HepG2 (cell line): ENCODE measurements at regions not wholly inside any gene's neighbourhood (a gene's known extent, or its start where the extent isn't known, plus 50 kb on each side); places are given as distances from the start of the nearest gene placed in this dataset.
A peak's percentile ranks its signal among the peaks of the same experiment; 100 is the strongest.

Experiments
- ATAC-seq: fragments of 200-7000 bp; cut with Tn5 transposase; 3 replicates; pipeline ENCODE4 v1.9.1; 2020; ENCODE audit warnings: mild to moderate bottlenecking, moderate library complexity
- BruUV-seq: library from RNA; stranded (reverse); fragments of 400-500 nt; replicated peaks from 2 replicates; lab custom pipeline; 2021; lab: Mats Ljungman, UMichigan
- CTCF ChIA-PET: fragments of 300-600 bp; formaldehyde crosslinking; extraction: SDS; loops from one replicate; lab custom pipeline; 2021; ENCODE audit warnings: low total read pairs, inconsistent platforms, low intra/inter-chr PET ratio; lab: Yijun Ruan, JAX
- POLR2A ChIA-PET: fragments of 350-600 bp; sonication (Branson Sonifier 250); formaldehyde crosslinking; loops from one replicate; lab custom pipeline; 2020; ENCODE audit warnings: antibody characterized with exemption, inconsistent platforms; lab: Yijun Ruan, JAX
- DNase-seq: peaks from one replicate; pipeline ENCODE4 v3.0.0-alpha.2; 2015; ENCODE audit warnings: low spot score
- FAIRE-seq: peaks from 3 replicates; lab custom pipeline; 2011; peaks lifted over from hg19 to GRCh38; lab: Jason Lieb, UNC
- H2AFZ ChIP-seq: one replicate; pipeline ENCODE4 v1.6.1; 2011; ENCODE audit warnings: low read length, inconsistent platforms
- H3K27ac ChIP-seq: fragments of 300-600 bp; 3 replicates; pipeline ENCODE4 v1.8.0; 2011; ENCODE audit warnings: mixed run types, mild to moderate bottlenecking, mixed read lengths, low read length, inconsistent platforms; ENCODE audit not compliant: insufficient read depth; ENCODE audit errors: extremely low read length
- H3K27me3 ChIP-seq, 2 experiments: fragments of 200-600 bp in 1 of 2; 2 replicates in 1 of 2; 3 replicates in 1 of 2; pipeline versions ENCODE4 v1.6.0 to v1.8.0; 2011; ENCODE audit warnings: low read length in 2 of 2, mild to moderate bottlenecking in 2 of 2, moderate library complexity in 2 of 2, inconsistent platforms in 1 of 2; ENCODE audit not compliant: insufficient read depth in 2 of 2, control insufficient read depth in 1 of 2
- H3K36me3 ChIP-seq, 2 experiments: fragments of 200-600 bp in 1 of 2; replicated peaks in 1 of 2; 2 replicates in 1 of 2; 3 replicates in 1 of 2; pipeline versions ENCODE4 v1.5.1 to v1.8.0; 2011; ENCODE audit warnings: low read length in 2 of 2, inconsistent platforms in 1 of 2; ENCODE audit not compliant: insufficient read depth in 2 of 2, control insufficient read depth in 1 of 2
- H3K4me1 ChIP-seq: 2 replicates; pipeline ENCODE4 v1.5.1; 2012; ENCODE audit warnings: low read length, inconsistent platforms; ENCODE audit not compliant: insufficient read depth
- H3K4me2 ChIP-seq: 2 replicates; pipeline ENCODE4 v1.6.0; 2011; ENCODE audit warnings: low read depth, low read length, inconsistent platforms
- H3K4me3 ChIP-seq, 3 experiments: fragments of 200-600 bp in 1 of 3; sonication (generic), shearing (Covaris generic) in 1 of 3; replicated peaks in 1 of 3; 2 replicates each; pipeline ENCODE4 v1.5.1; 2011 to 2016; ENCODE audit warnings: low read length in 3 of 3, inconsistent platforms in 2 of 3, low read depth in 2 of 3, mild to moderate bottlenecking in 2 of 3, control low read depth in 1 of 3, mixed read lengths in 1 of 3; ENCODE audit not compliant: insufficient read depth in 1 of 3
- H3K79me2 ChIP-seq: one replicate; pipeline ENCODE4 v1.6.1; 2011; ENCODE audit warnings: low read length, inconsistent platforms; ENCODE audit not compliant: insufficient read depth
- H3K9ac ChIP-seq: 2 replicates; pipeline ENCODE4 v1.6.0; 2011; ENCODE audit warnings: mild to moderate bottlenecking, low read depth, low read length, inconsistent platforms; ENCODE audit not compliant: insufficient read depth
- H3K9me3 ChIP-seq: 2 replicates; pipeline ENCODE4 v1.5.1; 2012; ENCODE audit warnings: mild to moderate bottlenecking, low read length
- H4K20me1 ChIP-seq: 2 replicates; pipeline ENCODE4 v1.6.0; 2011; ENCODE audit warnings: inconsistent platforms, mild to moderate bottlenecking, low read length, moderate library complexity; ENCODE audit not compliant: insufficient read depth
- ATF6 ChIP-seq: sonication (generic); formaldehyde crosslinking; conservative IDR thresholded peaks from 2 replicates; pipeline ENCODE4 v1.4.0; 2020; ENCODE audit warnings: missing genetic modification reagents
- CENPX ChIP-seq: sonication (generic); formaldehyde crosslinking; IDR thresholded peaks from 2 replicates; pipeline ENCODE4 v1.9.0; 2021; ENCODE audit warnings: mild to moderate bottlenecking, missing genetic modification reagents, moderate library complexity
- EP300 ChIP-seq, 3 experiments: sonication (generic) in 1 of 3; formaldehyde crosslinking in 1 of 3; IDR thresholded peaks; 2 replicates each; pipeline versions ENCODE4 v1.5.1 to v1.6.1; 2011 to 2020; ENCODE audit warnings: low read depth in 2 of 3, low read length in 2 of 3, borderline replicate concordance in 1 of 3, improper control_type of control experiment in 1 of 3, mild to moderate bottlenecking in 1 of 3, missing genetic modification reagents in 1 of 3, moderate library complexity in 1 of 3
- ESRRA ChIP-seq: sonication (generic); formaldehyde crosslinking; IDR thresholded peaks from 2 replicates; pipeline ENCODE4 v1.5.1; 2020; ENCODE audit warnings: mild to moderate bottlenecking, low read depth, missing genetic modification reagents
- MEF2D ChIP-seq: sonication (generic); formaldehyde crosslinking; IDR thresholded peaks from 2 replicates; pipeline ENCODE4 v1.5.1; 2020; ENCODE audit warnings: mild to moderate bottlenecking, missing genetic modification reagents
- PAXIP1 ChIP-seq: sonication (generic); formaldehyde crosslinking; conservative IDR thresholded peaks from 2 replicates; pipeline ENCODE4 v1.4.0; 2020; ENCODE audit warnings: mild to moderate bottlenecking, missing genetic modification reagents, moderate library complexity
- PPARG ChIP-seq: conservative IDR thresholded peaks from 2 replicates; pipeline ENCODE4 v1.6.1; 2016; ENCODE audit warnings: missing biosample characterization, missing genetic modification reagents
- RARA ChIP-seq: IDR thresholded peaks from 2 replicates; pipeline ENCODE4 v1.6.1; 2016; ENCODE audit warnings: missing genetic modification reagents, missing compliant biosample characterization
- RNF2 ChIP-seq: fragments of 450-650 bp; conservative IDR thresholded peaks from 2 replicates; pipeline ENCODE4 v1.6.1; 2016; ENCODE audit warnings: low read depth
- SKIL ChIP-seq: sonication (generic); formaldehyde crosslinking; IDR thresholded peaks from 2 replicates; pipeline ENCODE4 v1.8.0; 2022; ENCODE audit warnings: missing genetic modification reagents, mild to moderate bottlenecking, moderate library complexity, borderline replicate concordance
- THRA ChIP-seq: sonication (generic); formaldehyde crosslinking; IDR thresholded peaks from 2 replicates; pipeline ENCODE4 v1.4.0; 2020; ENCODE audit warnings: missing genetic modification reagents, borderline replicate concordance
- YY1 ChIP-seq: IDR thresholded peaks from 2 replicates; pipeline ENCODE4 v1.6.1; 2011; ENCODE audit warnings: low read length, low read depth, moderate library complexity, mild to moderate bottlenecking; ENCODE audit not compliant: insufficient read depth, insufficient replicate concordance
- ZNF207 ChIP-seq: fragments of 450-650 bp; IDR thresholded peaks from 2 replicates; pipeline ENCODE4 v1.6.1; 2016; ENCODE audit warnings: antibody characterized with exemption, borderline replicate concordance
- WGBS: methylation state at CpG from one replicate; pipeline ENCODE4 v1.1.6; 2017; ENCODE audit warnings: low lambda C conversion rate; 5-methylcytosine and 5-hydroxymethylcytosine counted together
- in situ Hi-C: cut with HindIII; loops from 2 replicates; pipeline ENCODE4 v1.10.0; 2017; ENCODE audit warnings: low pct_unique_long_range_greater_than_20kb; ENCODE audit not compliant: extremely low pct_ligation_motif_present
- intact Hi-C: fragments of 100-400 bp; cut with micrococcal nuclease; formaldehyde crosslinking; loops from one replicate; pipeline ENCODE4 v1.10.0; 2022; ENCODE audit not compliant: unreplicated experiment

- Histone ChIP-seq H3K27ac (peak overlapping the region; percentile 90), H3K9ac (peak overlapping the region; percentile 61), H2AFZ (peak overlapping the region; percentile 86), H3K4me1 (peaks cover 68% of the 10 kb centered on the region), H3K36me3 (no peaks in the 10 kb centered on the region), H3K4me2 (peak overlapping the region; percentile 77), H3K79me2 (peaks cover 63% of the 10 kb centered on the region), H3K4me3 (peak overlapping the region; percentile 17 to 56 (median 23); a peak in 4 of 6 replicates), H3K27me3 (no peaks in the 10 kb centered on the region), H3K9me3 (no peaks in the 10 kb centered on the region), H4K20me1 (no peaks in the 10 kb centered on the region)
- BruUV-seq, result no TSS peak
- in situ Hi-C loops (no loop called here), intact Hi-C loops (no loop called here)
- ATAC-seq, result peak; percentile 92
- ChIA-PET POLR2A (interaction anchor here (0.8 to 1.3 kb wide), 4 partner anchors 9 to 52 kb away, joined by 4 to 12 read pairs (median 4); partner anchors contain the start of gene SIPA1L1), CTCF (no interaction called here)
- FAIRE-seq, result peak; percentile 30
- WGBS, result 14% methylated on average over 10 of the region's 10 CpGs
- peak; percentile 78 for DNase-seq
- peak; percentile 89 for TF ChIP-seq PAXIP1 (CRISPR knock-in tag)
- 0 out of 2 replicates have a peak, but pooled peaks have one; percentile 13 for TF ChIP-seq THRA (CRISPR knock-in tag)
- TF ChIP-seq EP300 (IDR thresholded peaks at IDR 0.05; ENCODE audit: low read depth in 2 of 2, low read length in 2 of 2), result peak; percentile 47 to 68; a peak in 2 of 4 replicates
- TF ChIP-seq EP300 (CRISPR knock-in tag; IDR thresholded peaks at IDR 0.05; ENCODE audit: borderline replicate concordance), result peak; percentile 56; the same call in 1 of the 2 replicates
- no peak for TF ChIP-seq ZNF207
- 0 out of 2 replicates have a peak, but pooled peaks have one; percentile 40 for TF ChIP-seq ESRRA (CRISPR knock-in tag)
- 0 out of 2 replicates have a peak, but pooled peaks have one; percentile 7 for TF ChIP-seq RARA
- TF ChIP-seq YY1, result no peak
- no peak for TF ChIP-seq SKIL (CRISPR knock-in tag)
- TF ChIP-seq CENPX (CRISPR knock-in tag), result no peak
- no peak for TF ChIP-seq RNF2
- TF ChIP-seq PPARG (CRISPR knock-in tag), result peak; percentile 69; the same call in 1 of the 2 replicates
- TF ChIP-seq MEF2D (CRISPR knock-in tag), result peak; percentile 64; the same call in 1 of the 2 replicates
- TF ChIP-seq ATF6 (CRISPR knock-in tag), result 0 out of 2 replicates have a peak, but pooled peaks have one; percentile 44
Measured at GRCh38 chr14:71336489-71337192, 429.4 kb downstream of the PCNX1 start.
